BE2C (cell line): ENCODE measurements at regions not wholly inside any gene's neighbourhood (a gene's known extent, or its start where the extent isn't known, plus 50 kb on each side); places are given as distances from the start of the nearest gene placed in this dataset.

Experiments
- DNase-seq: peaks from one replicate; pipeline ENCODE4 v3.0.0-alpha.2; 2020
- H3K27me3 ChIP-seq: fragments of 250-450 bp; sonication (Bioruptor Pico); 2 replicates; pipeline ENCODE4 v1.5.1; 2020; ENCODE audit warnings: mild to moderate bottlenecking
- H3K36me3 ChIP-seq: fragments of 250-450 bp; sonication (Bioruptor Pico); 2 replicates; pipeline ENCODE4 v1.5.1; 2020; ENCODE audit warnings: mild to moderate bottlenecking
- H3K4me1 ChIP-seq: fragments of 250-450 bp; sonication (Bioruptor Pico); 2 replicates; pipeline ENCODE4 v1.5.1; 2020
- H3K4me3 ChIP-seq: 2 replicates; pipeline ENCODE4 v1.5.1; 2011; ENCODE audit warnings: low read depth, low read length
- H3K9me3 ChIP-seq: fragments of 250-450 bp; sonication (Bioruptor Pico); 2 replicates; pipeline ENCODE4 v1.5.1; 2020
- TF ChIP-seq, protein P1 (sequence below): IDR thresholded peaks from 2 replicates; pipeline ENCODE4 v1.5.1; 2012; ENCODE audit warnings: mild to moderate bottlenecking, low read depth, low read length

- Histone ChIP-seq H3K36me3 (no peaks in the 10 kb centered on the region), H3K27me3 (no peaks in the 10 kb centered on the region), H3K4me1 (no peaks in the 10 kb centered on the region), H3K9me3 (no peaks in the 10 kb centered on the region), H3K4me3 (no peak overlapping the region)
- no peak for DNase-seq
- TF ChIP-seq, protein P1, sequence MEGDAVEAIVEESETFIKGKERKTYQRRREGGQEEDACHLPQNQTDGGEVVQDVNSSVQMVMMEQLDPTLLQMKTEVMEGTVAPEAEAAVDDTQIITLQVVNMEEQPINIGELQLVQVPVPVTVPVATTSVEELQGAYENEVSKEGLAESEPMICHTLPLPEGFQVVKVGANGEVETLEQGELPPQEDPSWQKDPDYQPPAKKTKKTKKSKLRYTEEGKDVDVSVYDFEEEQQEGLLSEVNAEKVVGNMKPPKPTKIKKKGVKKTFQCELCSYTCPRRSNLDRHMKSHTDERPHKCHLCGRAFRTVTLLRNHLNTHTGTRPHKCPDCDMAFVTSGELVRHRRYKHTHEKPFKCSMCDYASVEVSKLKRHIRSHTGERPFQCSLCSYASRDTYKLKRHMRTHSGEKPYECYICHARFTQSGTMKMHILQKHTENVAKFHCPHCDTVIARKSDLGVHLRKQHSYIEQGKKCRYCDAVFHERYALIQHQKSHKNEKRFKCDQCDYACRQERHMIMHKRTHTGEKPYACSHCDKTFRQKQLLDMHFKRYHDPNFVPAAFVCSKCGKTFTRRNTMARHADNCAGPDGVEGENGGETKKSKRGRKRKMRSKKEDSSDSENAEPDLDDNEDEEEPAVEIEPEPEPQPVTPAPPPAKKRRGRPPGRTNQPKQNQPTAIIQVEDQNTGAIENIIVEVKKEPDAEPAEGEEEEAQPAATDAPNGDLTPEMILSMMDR = no peak
These were observed 569.8 kb upstream of the IGFBP7 start for GRCh38 chr4:57679969-57680368.

DNA sequence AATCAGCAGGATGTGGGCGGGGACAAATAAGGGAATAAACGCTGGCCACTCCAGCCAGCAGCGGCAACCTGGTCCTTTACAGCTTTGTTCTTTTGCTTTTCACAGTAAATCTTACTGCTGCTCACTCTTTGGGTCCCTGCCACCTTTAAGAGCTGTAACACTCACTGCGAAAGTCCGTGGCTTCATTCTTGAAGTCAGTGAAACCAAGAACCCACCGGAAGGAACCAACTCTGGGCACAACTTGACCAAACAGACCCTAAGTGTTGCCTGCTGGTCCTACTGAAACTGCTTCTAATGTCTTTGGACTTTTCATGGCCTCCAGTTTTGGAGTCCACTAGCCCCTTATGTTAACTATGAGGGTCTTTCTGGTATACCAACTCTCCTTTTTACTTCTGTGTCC, 566.2 kb upstream of the IGFBP7 start:
- Histone ChIP-seq H3K4me1 (no peaks in the 10 kb centered on the region), H3K27me3 (no peaks in the 10 kb centered on the region), H3K9me3 (no peaks in the 10 kb centered on the region), H3K36me3 (no peaks in the 10 kb centered on the region), H3K4me3 (no peak overlapping the region)
- DNase-seq = no peak
- TF ChIP-seq, protein P1 = no peak

GRCh38 chr4:57672846-57673433, 562.8 kb upstream of the IGFBP7 start:
- H3K4me3 ChIP-seq = no peak overlapping the region
- DNase-seq = no peak
- no peaks in the 10 kb centered on the region for H3K9me3 ChIP-seq
- no peaks in the 10 kb centered on the region for H3K36me3 ChIP-seq
- TF ChIP-seq, protein P1 = no peak
- H3K4me1 ChIP-seq = no peaks in the 10 kb centered on the region
- H3K27me3 ChIP-seq = no peaks in the 10 kb centered on the region

- no peak for DNase-seq
- Histone ChIP-seq H3K36me3 (no peaks in the 10 kb centered on the region), H3K9me3 (no peaks in the 10 kb centered on the region), H3K4me3 (no peak overlapping the region), H3K27me3 (no peaks in the 10 kb centered on the region), H3K4me1 (no peaks in the 10 kb centered on the region)
- TF ChIP-seq, protein P1 = no peak
These were observed 558.4 kb upstream of the IGFBP7 start for GRCh38 chr4:57668621-57669020.

- no peak overlapping the region for H3K4me3 ChIP-seq
- H3K9me3 ChIP-seq = no peaks in the 10 kb centered on the region
- H3K4me1 ChIP-seq = no peaks in the 10 kb centered on the region
- no peaks in the 10 kb centered on the region for H3K36me3 ChIP-seq
- no peaks in the 10 kb centered on the region for H3K27me3 ChIP-seq
- DNase-seq = no peak
- TF ChIP-seq, protein P1 = no peak
These were observed 555.6 kb upstream of the IGFBP7 start for GRCh38 chr4:57665806-57666205.

GRCh38 chr4:57661517-57662090, 551.4 kb upstream of the IGFBP7 start:
- TF ChIP-seq, protein P1 = no peak
- no peaks in the 10 kb centered on the region for H3K9me3 ChIP-seq
- no peaks in the 10 kb centered on the region for H3K27me3 ChIP-seq
- no peak overlapping the region for H3K4me3 ChIP-seq
- no peak for DNase-seq
- no peaks in the 10 kb centered on the region for H3K36me3 ChIP-seq
- H3K4me1 ChIP-seq = no peaks in the 10 kb centered on the region
